ENCODE measurements at regions not wholly inside any gene's neighbourhood (a gene's known extent, or its start where the extent isn't known, plus 50 kb on each side); places are given as distances from the start of the nearest gene placed in this dataset.

DNA sequence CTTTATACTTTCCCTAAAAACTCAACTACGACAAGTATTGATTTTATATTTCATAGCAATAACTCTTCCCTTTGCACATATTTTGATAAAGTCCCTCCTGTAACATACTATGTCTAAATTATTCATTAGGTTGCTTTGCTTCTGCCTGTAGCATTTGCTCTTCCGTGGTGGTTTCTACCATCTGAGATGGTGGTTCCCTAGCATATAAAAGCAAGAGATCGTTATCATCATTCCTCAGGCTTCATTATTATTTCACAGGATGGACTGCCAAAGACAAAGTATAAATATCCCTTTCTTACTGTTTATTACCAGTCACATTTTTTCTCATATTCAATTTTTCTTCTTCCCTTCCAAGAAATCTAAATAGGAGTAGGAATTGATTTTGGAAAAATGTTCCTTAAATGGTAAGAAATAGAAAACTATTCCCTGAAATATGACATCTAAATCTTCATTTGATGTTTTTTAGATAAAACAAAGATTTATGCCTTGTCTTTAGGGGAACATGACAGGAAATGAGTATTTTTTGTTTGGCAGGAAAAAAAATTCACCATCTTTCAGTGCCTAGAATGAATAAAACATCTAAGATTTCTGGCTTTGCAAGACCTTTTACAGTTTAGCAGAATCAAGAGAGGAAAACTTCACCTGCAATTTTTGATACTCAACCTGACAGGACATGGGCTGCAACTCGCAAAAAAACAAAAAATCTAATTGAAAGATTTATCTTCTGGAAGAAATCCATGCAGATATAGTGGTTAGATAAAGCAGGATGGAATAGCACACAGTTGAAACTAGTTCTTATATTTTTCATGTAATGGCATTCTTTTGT is 340.0 kb downstream of the SPRY2 start:
- H3K4me1 ChIP-seq (ENCODE audit: control insufficient read depth in 4 of 4, insufficient read depth in 4 of 4, low read length in 3 of 4): peaks cover 0 to 9% (median 3%) of the 10 kb centered on the region in 4 donors
- DNase-seq (ENCODE audit: low spot score): no peak
- H3K4me3 ChIP-seq (ENCODE audit: low read depth in 1 of 3, low read length in 3 of 3): no peak overlapping the region
- H3K9me3 ChIP-seq (ENCODE audit: control insufficient read depth in 4 of 4, low read length in 3 of 4): no peaks in the 10 kb centered on the region
- TF ChIP-seq GABPA (IDR thresholded peaks at IDR 0.05 in 1 of 2, conservative IDR thresholded peaks at IDR 0.05 in 1 of 2) (no peak), HNF4A (conservative IDR thresholded peaks at IDR 0.05) (no peak), FOXA2 (IDR thresholded peaks at IDR 0.05) (no peak)
- TF ChIP-seq, protein P1, sequence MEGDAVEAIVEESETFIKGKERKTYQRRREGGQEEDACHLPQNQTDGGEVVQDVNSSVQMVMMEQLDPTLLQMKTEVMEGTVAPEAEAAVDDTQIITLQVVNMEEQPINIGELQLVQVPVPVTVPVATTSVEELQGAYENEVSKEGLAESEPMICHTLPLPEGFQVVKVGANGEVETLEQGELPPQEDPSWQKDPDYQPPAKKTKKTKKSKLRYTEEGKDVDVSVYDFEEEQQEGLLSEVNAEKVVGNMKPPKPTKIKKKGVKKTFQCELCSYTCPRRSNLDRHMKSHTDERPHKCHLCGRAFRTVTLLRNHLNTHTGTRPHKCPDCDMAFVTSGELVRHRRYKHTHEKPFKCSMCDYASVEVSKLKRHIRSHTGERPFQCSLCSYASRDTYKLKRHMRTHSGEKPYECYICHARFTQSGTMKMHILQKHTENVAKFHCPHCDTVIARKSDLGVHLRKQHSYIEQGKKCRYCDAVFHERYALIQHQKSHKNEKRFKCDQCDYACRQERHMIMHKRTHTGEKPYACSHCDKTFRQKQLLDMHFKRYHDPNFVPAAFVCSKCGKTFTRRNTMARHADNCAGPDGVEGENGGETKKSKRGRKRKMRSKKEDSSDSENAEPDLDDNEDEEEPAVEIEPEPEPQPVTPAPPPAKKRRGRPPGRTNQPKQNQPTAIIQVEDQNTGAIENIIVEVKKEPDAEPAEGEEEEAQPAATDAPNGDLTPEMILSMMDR (IDR thresholded peaks at IDR 0.05; ENCODE audit: low read depth, low read length, missing input control): no peak
- H3K27ac ChIP-seq (ENCODE audit: low read depth in 1 of 2, low read length in 2 of 2): no peak overlapping the region
- no peaks in the 10 kb centered on the region for H3K36me3 ChIP-seq (ENCODE audit: control insufficient read depth in 4 of 4, insufficient read depth in 3 of 4, low read depth in 1 of 4, low read length in 3 of 4)
- WGBS: 88% methylated on average over 4 of the region's 4 CpGs
- no peaks in the 10 kb centered on the region for H3K27me3 ChIP-seq (ENCODE audit: control insufficient read depth in 4 of 4, insufficient read depth in 4 of 4, low read length in 3 of 4)
- H3K9ac ChIP-seq (ENCODE audit: low read depth in 1 of 2, low read length in 2 of 2): no peak overlapping the region

DNA sequence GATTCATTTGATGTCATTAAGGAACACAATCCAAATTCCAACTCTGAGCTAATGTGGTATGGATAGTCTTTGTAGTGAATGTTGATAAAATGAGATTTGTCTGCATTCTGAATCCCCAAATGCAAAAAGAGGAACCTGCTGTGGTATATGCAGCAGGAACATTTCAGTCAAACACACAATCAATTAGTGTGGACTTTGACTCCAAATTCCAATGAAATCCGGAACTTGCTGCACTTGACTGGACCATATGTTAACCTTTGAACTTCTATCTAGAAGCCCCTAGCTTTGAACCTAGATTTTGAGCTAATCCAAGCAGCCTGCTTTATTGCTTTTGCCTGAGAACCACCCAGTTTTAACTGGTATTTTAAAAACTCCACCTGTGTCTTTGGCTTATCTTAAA is 341.3 kb downstream of the SPRY2 start:
- Histone ChIP-seq H3K9ac (ENCODE audit: low read depth in 1 of 2, low read length in 2 of 2) (no peak overlapping the region), H3K4me3 (ENCODE audit: low read depth in 1 of 3, low read length in 3 of 3) (no peak overlapping the region), H3K9me3 (ENCODE audit: control insufficient read depth in 4 of 4, low read length in 3 of 4) (no peaks in the 10 kb centered on the region), H3K4me1 (ENCODE audit: control insufficient read depth in 4 of 4, insufficient read depth in 4 of 4, low read length in 3 of 4) (peaks cover 0 to 9% (median 3%) of the 10 kb centered on the region in 4 donors), H3K27ac (ENCODE audit: low read depth in 1 of 2, low read length in 2 of 2) (no peak overlapping the region), H3K27me3 (ENCODE audit: control insufficient read depth in 4 of 4, insufficient read depth in 4 of 4, low read length in 3 of 4) (no peaks in the 10 kb centered on the region), H3K36me3 (ENCODE audit: control insufficient read depth in 4 of 4, insufficient read depth in 3 of 4, low read depth in 1 of 4, low read length in 3 of 4) (no peaks in the 10 kb centered on the region)
- DNase-seq (ENCODE audit: low spot score): no peak
- TF ChIP-seq HNF4A (conservative IDR thresholded peaks at IDR 0.05) (peak; percentile 85 to 96), EGR1 (IDR thresholded peaks at IDR 0.05; ENCODE audit: low read depth in 2 of 2) (no peak), TAF1 (conservative IDR thresholded peaks at IDR 0.05) (no peak), RXRA (IDR thresholded peaks at IDR 0.05) (peak; percentile 25 to 40), GABPA (IDR thresholded peaks at IDR 0.05 in 1 of 2, conservative IDR thresholded peaks at IDR 0.05 in 1 of 2) (no peak), NR2F2 (IDR thresholded peaks at IDR 0.05) (peak; percentile 61), SP1 (IDR thresholded peaks at IDR 0.05) (peak; percentile 71), RAD21 (IDR thresholded peaks at IDR 0.05) (peak in 1 of 2 donors; percentile 20), YY1 (IDR thresholded peaks at IDR 0.05) (peak; percentile 26), HNF4G (IDR thresholded peaks at IDR 0.05) (peak; percentile 81)
- 31% methylated on average over 1 of the region's 1 CpG for WGBS

DNA sequence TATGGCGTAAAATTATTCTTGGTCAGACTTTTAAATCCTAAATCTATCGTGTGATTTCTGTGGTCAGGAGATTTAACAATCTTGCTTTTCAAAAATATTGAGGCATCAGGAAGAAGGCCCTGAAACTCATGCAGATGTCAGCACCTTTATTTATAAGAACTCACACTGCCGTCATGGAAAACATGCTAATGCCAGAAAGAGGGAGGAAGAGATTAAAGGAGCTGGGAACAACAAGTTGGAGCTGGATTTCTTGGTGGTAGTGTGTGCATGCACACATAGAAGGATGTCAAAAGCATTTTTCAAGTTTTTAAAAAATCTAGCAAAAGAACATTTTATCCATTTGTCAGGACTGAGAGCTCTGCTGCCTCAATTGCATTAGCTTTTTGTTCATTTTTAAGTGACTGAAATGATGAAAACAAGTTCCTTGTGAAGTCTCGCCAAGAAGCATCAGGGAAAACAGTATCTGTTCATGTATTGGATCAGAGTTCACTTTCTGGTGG is 342.5 kb downstream of the SPRY2 start:
- H3K27ac ChIP-seq (ENCODE audit: low read depth in 1 of 2, low read length in 2 of 2): no peak overlapping the region
- H3K4me3 ChIP-seq (ENCODE audit: low read depth in 1 of 3, low read length in 3 of 3): no peak overlapping the region
- H3K4me1 ChIP-seq (ENCODE audit: control insufficient read depth in 4 of 4, insufficient read depth in 4 of 4, low read length in 3 of 4): peaks cover 0 to 9% (median 3%) of the 10 kb centered on the region in 4 donors
- no peak for DNase-seq (ENCODE audit: low spot score)
- H3K9ac ChIP-seq (ENCODE audit: low read depth in 1 of 2, low read length in 2 of 2): no peak overlapping the region
- 88% methylated on average over 4 of the region's 4 CpGs for WGBS
- H3K36me3 ChIP-seq (ENCODE audit: control insufficient read depth in 4 of 4, insufficient read depth in 3 of 4, low read depth in 1 of 4, low read length in 3 of 4): no peaks in the 10 kb centered on the region
- H3K27me3 ChIP-seq (ENCODE audit: control insufficient read depth in 4 of 4, insufficient read depth in 4 of 4, low read length in 3 of 4): no peaks in the 10 kb centered on the region
- no peaks in the 10 kb centered on the region for H3K9me3 ChIP-seq (ENCODE audit: control insufficient read depth in 4 of 4, low read length in 3 of 4)
- no peak for TF ChIP-seq HNF4G (IDR thresholded peaks at IDR 0.05)
- no peak for TF ChIP-seq TAF1 (conservative IDR thresholded peaks at IDR 0.05)
- TF ChIP-seq, protein P2, sequence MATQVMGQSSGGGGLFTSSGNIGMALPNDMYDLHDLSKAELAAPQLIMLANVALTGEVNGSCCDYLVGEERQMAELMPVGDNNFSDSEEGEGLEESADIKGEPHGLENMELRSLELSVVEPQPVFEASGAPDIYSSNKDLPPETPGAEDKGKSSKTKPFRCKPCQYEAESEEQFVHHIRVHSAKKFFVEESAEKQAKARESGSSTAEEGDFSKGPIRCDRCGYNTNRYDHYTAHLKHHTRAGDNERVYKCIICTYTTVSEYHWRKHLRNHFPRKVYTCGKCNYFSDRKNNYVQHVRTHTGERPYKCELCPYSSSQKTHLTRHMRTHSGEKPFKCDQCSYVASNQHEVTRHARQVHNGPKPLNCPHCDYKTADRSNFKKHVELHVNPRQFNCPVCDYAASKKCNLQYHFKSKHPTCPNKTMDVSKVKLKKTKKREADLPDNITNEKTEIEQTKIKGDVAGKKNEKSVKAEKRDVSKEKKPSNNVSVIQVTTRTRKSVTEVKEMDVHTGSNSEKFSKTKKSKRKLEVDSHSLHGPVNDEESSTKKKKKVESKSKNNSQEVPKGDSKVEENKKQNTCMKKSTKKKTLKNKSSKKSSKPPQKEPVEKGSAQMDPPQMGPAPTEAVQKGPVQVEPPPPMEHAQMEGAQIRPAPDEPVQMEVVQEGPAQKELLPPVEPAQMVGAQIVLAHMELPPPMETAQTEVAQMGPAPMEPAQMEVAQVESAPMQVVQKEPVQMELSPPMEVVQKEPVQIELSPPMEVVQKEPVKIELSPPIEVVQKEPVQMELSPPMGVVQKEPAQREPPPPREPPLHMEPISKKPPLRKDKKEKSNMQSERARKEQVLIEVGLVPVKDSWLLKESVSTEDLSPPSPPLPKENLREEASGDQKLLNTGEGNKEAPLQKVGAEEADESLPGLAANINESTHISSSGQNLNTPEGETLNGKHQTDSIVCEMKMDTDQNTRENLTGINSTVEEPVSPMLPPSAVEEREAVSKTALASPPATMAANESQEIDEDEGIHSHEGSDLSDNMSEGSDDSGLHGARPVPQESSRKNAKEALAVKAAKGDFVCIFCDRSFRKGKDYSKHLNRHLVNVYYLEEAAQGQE (IDR thresholded peaks at IDR 0.05): no peak
- TF ChIP-seq HNF4A (conservative IDR thresholded peaks at IDR 0.05): no peak
- no peak for TF ChIP-seq NR2F2 (IDR thresholded peaks at IDR 0.05)
- TF ChIP-seq JUND (IDR thresholded peaks at IDR 0.05): no peak
- TF ChIP-seq, protein P3, sequence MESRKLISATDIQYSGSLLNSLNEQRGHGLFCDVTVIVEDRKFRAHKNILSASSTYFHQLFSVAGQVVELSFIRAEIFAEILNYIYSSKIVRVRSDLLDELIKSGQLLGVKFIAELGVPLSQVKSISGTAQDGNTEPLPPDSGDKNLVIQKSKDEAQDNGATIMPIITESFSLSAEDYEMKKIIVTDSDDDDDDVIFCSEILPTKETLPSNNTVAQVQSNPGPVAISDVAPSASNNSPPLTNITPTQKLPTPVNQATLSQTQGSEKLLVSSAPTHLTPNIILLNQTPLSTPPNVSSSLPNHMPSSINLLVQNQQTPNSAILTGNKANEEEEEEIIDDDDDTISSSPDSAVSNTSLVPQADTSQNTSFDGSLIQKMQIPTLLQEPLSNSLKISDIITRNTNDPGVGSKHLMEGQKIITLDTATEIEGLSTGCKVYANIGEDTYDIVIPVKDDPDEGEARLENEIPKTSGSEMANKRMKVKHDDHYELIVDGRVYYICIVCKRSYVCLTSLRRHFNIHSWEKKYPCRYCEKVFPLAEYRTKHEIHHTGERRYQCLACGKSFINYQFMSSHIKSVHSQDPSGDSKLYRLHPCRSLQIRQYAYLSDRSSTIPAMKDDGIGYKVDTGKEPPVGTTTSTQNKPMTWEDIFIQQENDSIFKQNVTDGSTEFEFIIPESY (IDR thresholded peaks at IDR 0.05): no peak
- TF ChIP-seq, protein P4, sequence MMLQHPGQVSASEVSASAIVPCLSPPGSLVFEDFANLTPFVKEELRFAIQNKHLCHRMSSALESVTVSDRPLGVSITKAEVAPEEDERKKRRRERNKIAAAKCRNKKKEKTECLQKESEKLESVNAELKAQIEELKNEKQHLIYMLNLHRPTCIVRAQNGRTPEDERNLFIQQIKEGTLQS (IDR thresholded peaks at IDR 0.05): no peak
- TF ChIP-seq, protein P5, sequence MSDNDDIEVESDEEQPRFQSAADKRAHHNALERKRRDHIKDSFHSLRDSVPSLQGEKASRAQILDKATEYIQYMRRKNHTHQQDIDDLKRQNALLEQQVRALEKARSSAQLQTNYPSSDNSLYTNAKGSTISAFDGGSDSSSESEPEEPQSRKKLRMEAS (IDR thresholded peaks at IDR 0.05): no peak
- TF ChIP-seq RXRA (IDR thresholded peaks at IDR 0.05): no peak
- TF ChIP-seq SP1 (IDR thresholded peaks at IDR 0.05): no peak
- TF ChIP-seq YY1 (IDR thresholded peaks at IDR 0.05): no peak
- no peak for TF ChIP-seq GABPA (IDR thresholded peaks at IDR 0.05 in 1 of 2, conservative IDR thresholded peaks at IDR 0.05 in 1 of 2)
- no peak for TF ChIP-seq EGR1 (IDR thresholded peaks at IDR 0.05; ENCODE audit: low read depth in 2 of 2)

Data from liver (tissue), 8 donors.